ENCODE measurements at regions not wholly inside any gene's neighbourhood (a gene's known extent, or its start where the extent isn't known, plus 50 kb on each side); places are given as distances from the start of the nearest gene placed in this dataset.
"Not testable (repeated sequence)": the region's sequence is repeated elsewhere in the genome, so short reads cannot be mapped to it uniquely, and the experiment has no call there.

DNA sequence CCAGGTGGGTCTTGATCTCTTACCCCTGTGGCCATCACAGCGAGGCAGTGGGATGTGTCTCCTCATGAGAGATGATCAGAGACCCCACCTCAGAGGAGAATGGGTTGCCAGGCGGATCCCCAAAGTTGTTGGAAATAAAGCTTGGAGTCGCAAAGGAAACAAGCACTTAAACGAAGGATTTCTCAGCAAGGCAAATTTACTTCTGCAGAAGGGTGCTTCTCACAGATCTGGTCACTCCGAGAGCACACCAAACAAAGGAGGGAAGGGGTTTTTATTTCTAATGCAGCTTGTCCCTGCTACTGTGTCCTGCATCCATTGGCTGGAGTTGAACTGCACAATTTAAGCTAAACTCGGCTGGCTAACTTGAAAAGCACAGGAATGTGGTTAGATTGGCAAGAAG, 466.6 kb upstream of the EYS start:
- intact Hi-C loops (cut with micrococcal nuclease) = no loop called here
- DNase-seq (no peak), ATAC-seq (no peak)

DNA sequence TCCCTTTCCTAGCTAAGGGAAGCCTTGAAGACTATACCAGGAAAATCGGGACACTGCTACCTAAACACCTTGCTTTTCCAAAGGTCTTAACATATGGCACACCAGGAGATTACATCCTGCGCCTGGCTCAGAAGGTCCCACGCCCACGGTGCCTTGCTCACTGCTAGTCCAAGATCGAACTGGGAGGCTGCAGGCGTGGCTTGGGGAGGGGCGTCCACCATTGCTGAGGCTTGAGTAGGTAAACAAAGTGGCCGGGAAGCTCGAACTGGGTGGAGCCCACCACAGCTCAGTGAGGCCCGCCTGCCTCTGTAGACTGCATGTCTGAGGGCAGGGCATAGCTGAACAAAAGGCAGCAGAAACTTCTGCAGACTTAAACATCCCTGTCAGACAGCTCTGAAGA, 459.7 kb upstream of the EYS start:
- ATAC-seq; DNase-seq; intact Hi-C loops (cut with micrococcal nuclease): not testable (repeated sequence)

DNA sequence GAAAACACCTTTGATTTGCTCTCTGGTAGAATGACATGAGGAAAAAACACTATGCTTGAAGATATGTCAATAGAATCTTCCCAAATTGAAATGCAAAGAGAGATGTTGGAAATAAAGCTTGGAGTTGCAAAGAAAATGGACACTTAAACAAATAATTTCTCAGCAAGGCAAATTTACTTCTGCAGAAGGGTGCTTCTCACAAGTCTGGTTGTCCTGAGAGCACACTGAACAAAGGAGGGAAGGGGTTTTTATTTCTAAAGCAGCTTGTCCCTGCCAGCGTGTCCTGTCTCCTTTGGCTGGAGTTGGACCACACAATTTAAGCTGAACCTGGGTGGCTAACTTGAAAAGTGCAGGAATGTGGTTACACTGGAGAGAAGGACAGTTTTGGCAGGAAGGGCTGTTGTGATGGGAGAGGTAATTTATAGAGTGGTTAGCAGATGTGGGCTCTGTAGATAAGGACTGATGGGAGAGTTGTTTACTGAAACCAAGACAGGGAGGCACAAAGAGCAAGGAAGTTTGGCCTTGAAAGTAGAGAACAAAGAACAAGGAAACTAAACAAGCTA, 454.6 kb upstream of the EYS start:
- intact Hi-C loops (cut with micrococcal nuclease) = no loop called here
- ATAC-seq (no peak), DNase-seq (no peak)

DNA sequence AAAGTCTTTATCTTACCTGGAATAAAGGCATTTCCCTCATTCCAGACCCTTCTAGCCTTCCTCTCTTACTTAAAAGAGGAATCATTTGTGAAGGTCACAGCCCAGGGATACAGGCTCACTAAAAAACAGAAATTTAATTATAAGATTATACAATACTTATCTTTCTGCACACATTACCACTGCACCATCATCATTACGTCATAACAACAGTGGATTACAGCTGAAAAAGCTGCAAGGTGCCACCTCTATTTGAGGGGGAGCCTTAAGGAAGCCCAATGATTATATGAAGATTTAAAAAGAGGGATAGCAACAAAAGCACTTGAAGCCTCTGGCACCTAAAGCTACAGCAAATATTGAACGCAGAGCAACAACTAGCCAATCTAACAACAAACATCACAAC, 452.9 kb upstream of the EYS start:
- intact Hi-C loops (cut with micrococcal nuclease) = no loop called here
- no peak for ATAC-seq

DNA sequence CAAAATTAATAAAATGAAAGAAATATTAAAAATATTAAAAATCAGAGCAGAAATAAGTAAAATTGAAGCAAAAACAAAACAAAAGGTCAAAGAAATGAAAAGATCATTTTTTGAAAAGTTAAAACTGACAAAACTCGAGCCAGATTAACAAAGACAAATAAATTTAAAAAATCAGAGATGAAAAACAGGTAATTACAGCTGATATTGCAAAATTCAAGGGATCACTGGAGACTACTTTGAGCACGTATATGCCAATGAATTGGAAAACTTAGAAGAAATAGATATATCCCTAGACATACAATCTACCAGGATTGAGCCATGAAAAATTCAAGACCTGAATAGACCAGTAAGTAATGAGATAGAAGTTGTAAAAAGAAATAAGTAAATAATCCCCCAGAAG, 446.2 kb upstream of the EYS start:
- ATAC-seq = no peak

More for the DNA sequence above, 452.9 kb upstream of the EYS start:
- no peak for DNase-seq

DNA sequence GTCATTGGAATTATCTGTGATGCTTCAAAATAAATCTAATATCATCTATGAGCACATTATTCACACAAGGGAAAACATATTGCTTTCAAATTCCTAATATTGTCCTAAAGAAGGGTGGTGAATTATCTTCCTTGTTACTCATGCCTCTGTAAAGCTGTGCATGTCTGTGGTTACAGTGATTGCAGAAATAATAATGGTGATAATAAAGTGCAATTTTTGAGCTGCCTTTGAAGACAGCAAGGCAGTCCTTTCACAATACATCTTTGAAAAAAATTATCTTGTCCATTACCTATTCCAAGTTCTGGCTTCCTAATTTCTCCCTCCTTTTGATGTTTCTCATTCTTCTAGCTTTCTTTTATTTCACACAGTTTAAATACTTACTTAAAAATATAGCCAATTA, 442.1 kb upstream of the EYS start:
- no peak for DNase-seq
- intact Hi-C loops (cut with micrococcal nuclease) = no loop called here
- ATAC-seq = no peak

More for the DNA sequence above, 446.2 kb upstream of the EYS start:
- intact Hi-C loops (cut with micrococcal nuclease) = no loop called here
- DNase-seq = no peak

DNA sequence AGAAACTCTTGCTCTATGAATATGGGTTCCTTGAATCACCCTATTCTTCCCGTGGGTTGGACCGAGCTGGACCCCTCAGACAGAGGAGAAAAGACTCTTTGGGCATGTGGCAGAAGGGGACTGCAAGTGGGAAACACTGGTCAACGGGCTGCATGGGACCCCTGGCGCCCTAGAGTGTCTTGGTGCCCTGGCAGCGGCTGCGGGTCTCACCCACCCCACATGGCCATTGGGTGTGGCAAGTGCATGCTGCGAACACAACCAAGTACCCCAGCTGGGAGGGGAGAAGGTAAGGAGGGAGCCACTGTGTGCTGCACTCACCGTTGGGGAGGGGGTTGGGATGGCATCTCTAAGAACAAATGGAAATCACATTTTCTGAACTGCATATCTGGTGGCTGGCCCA, 438.8 kb upstream of the EYS start:
- ATAC-seq = no peak
- DNase-seq = no peak
- intact Hi-C loops (cut with micrococcal nuclease) = no loop called here

DNA sequence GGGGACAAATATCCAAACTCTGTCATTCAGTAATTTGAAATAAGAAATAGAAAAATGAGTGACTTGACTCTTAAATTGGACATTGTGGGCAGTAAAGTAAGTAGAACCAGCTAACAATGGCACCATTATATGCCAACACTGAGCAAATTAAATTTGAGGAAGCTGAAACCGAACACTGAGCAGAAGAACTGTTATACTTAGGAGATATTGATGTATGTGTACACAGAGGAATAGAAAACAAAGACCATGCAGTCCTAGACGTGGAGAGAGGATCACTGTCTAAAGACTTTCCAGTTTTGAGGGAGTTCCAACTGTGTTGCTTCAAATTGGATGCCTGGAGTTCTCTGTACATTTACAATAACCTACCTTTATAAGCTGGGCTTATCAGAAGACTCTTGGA, 427.0 kb upstream of the EYS start:
- no peak for ATAC-seq
- intact Hi-C loops (cut with micrococcal nuclease) = no loop called here
- DNase-seq = no peak

DNA sequence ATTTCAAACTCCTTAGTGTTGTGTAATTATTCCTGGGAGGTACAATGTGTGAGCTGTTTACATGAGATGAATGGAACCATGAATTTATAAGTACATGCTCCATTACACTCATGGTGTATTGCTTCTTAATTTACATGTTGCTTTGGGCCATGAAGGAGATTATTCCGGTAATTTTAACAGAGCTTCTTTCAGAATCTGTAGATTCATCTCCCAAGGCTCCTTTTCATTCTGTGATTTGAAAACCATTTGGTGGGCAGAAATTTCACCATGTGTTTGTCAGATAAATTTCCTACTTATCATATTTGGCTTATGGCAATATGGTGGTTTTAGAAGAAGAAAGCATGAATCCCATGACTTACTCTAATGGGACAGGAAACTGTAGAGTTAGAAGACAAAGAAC, 421.6 kb upstream of the EYS start:
- DNase-seq (no peak), ATAC-seq (no peak)
- intact Hi-C loops (cut with micrococcal nuclease) = no loop called here

DNA sequence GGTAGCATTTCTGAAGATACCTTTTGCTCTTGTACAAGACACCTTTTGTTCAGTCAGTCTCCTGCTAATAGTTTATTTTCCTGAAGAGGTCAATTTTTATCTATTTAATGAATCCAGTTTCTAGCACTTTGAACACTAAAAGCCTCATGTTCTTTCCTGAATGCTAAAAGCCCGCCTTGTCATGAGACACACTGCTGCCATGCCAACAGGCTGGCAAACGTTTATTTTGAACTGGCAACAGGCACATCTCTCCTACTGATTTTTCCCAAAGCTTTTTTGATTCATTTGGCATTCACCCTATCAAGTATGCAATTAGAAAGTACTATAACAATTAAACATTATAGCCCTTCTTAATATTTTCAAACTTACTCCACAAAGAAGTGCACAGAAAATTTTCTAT, 421.2 kb upstream of the EYS start:
- no peak for DNase-seq
- no peak for ATAC-seq
- intact Hi-C loops (cut with micrococcal nuclease) = no loop called here

DNA sequence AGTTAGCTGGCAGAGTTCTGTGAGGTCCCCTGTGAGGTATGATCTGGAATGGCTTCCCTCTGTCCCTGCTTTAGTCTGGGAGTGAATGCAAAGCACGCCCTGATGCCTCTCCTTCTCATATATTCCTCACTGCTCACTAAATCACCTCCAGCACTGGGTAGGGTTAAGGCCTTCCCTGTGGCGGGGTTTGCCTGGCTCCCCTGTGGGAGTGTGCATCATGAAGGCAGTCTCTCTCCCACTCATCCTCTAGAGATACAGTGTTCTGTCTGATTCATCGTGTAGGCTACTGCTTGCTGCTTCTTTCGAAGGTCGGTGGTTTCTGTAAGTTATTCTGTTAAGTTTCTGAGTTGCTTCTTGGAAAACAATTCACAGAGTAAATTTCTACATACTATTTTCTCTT, 420.0 kb upstream of the EYS start:
- DNase-seq = no peak
- ATAC-seq = no peak
- intact Hi-C loops (cut with micrococcal nuclease) = no loop called here

DNA sequence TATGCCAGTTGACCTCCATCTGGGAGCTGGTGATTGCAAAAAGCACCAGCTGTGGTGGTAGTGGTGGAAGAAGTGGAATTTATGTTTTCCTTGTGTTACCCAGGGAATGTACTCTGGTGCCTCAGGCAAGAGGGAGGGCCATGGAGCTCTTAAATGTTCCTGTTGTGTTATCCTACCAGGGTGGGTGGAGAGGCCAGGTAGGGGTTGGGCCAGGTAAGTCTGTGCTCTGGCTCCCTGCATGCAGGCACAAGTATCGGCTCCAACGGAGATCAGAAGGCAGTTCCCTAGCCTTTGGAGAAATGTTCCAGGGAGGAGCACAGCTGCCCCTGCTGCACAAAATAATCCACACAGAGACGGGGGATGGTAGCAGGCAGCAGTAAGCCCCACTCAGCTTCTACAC, 419.3 kb upstream of the EYS start:
- intact Hi-C loops (cut with micrococcal nuclease) = no loop called here
- no peak for ATAC-seq
- DNase-seq = no peak

DNA sequence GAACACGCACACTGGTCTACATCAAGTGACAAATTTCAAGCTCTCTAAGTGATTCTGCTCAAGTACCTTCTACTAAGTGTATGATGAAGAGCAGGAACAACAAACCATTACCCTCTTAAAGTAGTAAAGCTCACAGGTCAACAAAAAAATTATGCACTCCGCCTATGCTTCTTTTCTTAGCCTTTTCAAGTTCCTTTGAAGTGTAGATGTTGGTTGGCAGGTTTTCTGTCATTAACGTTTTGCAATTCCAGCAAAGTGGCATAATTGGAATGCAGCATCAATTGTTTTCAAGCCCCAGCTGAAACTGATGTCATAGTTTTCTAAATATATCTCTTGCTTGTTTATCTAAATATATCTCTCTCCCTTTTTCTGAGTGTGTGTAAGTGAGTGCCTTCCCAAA, 396.9 kb upstream of the EYS start:
- DNase-seq (no peak), ATAC-seq (no peak)
- intact Hi-C loops (cut with micrococcal nuclease) = no loop called here

DNA sequence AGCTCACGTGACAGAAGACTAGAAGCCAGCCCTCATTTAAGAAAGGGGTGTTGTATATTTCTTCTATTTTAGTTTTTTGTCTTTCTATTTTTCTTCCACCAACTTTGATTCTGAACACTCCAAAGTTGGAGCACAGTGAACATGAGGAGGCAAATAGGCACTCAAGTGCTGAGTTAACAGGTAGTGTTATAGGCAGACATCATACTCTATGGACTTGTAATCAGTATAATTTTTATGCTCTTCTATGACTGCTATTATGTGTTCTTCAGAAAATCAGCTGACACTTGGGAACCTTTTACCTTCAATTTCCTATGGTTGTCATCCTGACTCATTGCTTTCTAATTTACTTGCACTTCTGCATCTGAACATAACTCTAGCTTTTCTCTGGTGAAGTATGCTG, 396.3 kb upstream of the EYS start:
- intact Hi-C loops (cut with micrococcal nuclease) = no loop called here
- no peak for DNase-seq
- no peak for ATAC-seq

DNA sequence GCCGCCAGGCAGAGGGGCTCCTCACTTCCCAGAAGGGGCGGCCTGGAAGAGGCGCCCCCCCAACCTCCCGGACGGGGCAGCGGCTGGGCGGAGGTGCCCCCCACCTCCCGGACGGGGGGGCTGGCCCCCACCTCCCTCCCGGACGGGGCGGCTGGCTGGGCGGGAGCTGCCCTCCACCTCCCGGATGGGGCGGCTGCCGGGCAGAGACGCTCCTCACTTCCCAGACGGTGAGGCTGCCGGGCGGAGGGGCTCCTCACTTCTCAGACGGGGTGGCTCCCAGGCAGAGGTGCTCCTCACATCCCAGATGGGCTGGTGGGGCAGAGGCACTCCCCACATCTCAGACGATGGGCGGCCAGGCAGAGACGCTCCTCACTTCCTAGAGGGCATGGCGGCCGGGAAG, 389.7 kb upstream of the EYS start:
- no peak for ATAC-seq
- intact Hi-C loops (cut with micrococcal nuclease) = no loop called here
- peak; percentile 15 for DNase-seq

DNA sequence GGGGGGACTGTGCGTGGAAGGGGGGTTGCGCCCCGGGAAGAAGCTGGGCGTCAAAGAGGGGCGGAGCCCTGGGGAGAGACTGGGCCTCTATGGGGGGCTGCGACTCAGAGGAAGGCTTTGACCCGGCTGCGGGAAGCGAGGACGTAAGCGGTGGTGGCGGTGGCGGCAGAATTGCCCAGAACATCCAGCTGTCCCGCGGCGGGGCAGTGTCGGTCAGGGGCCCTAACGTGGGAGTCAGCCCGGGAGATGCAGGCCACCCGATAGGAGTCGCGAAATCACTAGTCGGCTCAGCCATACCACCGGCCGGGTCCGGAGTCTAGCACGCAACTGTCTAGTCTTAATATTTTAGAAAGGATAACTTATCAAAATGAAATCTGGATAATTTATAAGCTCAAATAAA, 387.6 kb upstream of the EYS start:
- intact Hi-C loops (cut with micrococcal nuclease) = no loop called here
- ATAC-seq = no peak
- DNase-seq = peak; percentile 17

DNA sequence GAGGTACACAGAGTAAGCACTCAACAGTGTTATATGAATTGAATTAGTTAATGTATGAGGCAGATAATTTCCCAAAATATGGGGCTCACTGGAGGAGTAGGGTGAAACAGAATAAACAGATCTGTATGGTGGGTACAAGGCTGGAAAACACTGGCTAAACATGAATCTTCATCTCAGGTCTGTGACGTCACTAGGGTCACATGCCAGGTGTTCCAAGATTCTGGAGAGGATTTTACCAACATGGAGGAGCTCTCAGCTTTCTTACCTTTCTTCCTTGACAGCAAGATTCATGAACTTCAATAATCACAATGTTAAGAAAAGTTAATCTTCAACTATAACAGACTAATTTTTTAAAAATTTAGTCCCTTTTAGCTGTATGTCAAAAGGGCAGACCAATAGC, 385.3 kb upstream of the EYS start:
- intact Hi-C loops (cut with micrococcal nuclease); ATAC-seq; DNase-seq: not testable (repeated sequence)

DNA sequence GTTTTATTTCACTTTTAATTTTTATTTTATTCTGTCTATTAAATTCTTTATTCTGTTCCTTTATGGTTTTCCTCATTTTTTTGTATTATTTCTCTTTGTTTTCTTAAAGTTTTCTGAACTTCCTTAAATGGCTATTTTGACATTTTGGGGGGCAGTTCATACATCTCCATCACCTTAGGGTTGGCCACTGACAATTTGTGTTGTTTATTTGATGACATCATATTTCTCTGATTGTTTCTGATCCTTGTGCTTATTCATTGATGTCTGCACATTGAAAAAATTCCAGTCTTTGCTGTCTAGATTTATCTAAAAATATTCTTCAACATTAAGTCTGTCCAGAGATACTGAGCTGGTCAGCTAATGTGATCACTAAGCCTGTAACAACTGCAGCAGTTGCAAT, 379.5 kb upstream of the EYS start:
- no peak for ATAC-seq
- intact Hi-C loops (cut with micrococcal nuclease) = no loop called here
- no peak for DNase-seq

DNA sequence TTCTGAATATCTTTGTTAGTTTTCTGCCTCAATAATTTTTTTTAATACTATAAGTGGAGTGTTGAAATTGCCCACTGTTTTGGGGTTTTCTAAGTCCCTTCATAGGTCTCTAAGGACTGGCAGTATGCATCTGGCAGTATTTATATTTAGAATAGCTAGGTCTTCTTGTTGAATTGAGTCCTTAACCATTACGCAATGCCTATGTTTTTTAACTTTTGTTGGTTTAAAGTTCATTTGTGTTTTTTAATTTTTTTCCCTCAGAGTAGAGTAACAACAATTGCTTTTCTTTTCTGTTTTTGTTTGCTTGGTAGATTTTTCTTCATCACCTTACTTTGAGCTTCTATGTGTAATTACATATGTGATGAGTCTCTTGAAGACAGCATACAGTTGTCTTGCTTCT, 375.9 kb upstream of the EYS start:
- no peak for DNase-seq
- intact Hi-C loops (cut with micrococcal nuclease) = no loop called here

DNA sequence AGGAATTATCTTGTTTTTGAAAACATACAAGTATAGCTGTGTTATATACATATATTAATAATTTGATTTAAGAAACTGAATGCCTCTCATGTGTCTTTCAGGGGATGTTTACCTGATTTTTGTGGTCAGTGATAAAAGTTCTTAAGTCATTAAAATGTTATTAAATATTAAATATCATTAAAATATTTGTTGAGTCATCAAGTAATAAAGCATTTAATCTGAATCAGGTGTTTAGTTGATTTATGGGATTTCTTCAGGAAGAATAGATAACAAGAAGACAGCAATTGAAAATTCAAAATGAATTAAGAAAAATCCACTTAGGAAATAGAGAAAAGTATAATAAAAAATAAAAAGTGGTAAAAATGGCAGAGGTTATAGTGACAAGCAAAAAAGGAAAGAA, 361.9 kb upstream of the EYS start:
- DNase-seq = no peak
- intact Hi-C loops (cut with micrococcal nuclease) = no loop called here
- no peak for ATAC-seq

More for the DNA sequence above, 375.9 kb upstream of the EYS start:
- no peak for ATAC-seq

DNA sequence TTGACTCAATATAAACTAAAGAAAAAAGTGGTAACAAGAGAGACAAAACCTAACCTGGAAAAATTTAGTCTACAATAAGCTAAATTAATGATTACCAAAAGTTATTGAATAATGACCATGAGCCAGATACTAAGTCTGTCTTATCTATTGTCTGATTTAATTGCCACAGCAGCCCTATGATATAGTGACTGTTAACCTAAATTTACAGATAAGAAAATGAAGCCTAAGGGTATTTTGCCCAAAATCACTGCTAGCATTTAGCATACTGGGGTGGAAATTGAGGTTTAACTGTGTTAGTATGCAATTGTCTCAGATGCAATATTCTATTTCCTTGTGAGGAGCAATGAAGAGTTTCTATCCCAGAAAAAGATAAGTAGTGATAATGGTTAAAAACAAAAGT, 361.0 kb upstream of the EYS start:
- no peak for DNase-seq
- ATAC-seq = no peak
- intact Hi-C loops (cut with micrococcal nuclease) = no loop called here

DNA sequence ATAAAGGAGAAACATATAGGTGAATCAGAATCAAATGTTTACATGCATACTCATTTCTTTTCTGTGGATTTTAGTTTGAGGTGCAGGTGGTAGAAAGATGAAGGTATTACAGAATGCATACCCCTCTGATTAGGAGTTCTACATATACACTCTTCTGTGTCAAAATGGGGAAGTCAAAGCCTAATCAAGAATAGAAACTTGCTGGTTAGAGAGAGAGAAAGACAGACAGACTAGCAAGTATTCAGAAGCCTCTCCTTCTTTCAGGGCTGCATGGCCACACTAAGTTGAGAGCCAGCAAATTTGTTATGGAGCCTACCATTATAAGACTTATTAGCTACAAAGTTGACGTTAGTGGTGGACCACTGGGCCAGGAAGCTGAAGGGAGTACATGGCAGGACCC, 358.3 kb upstream of the EYS start:
- DNase-seq = no peak
- intact Hi-C loops (cut with micrococcal nuclease) = no loop called here
- no peak for ATAC-seq

Measured in left ventricle myocardium superior (tissue), 1 donor.